Stimulated activated CD4-positive, alpha-beta T cell treated with anti-CD3 and anti-CD28 coated beads, Interleukin-1b, Interleukin-23, amount 100 ng/mL, for 48 hours (primary cell): ENCODE measurements at regions not wholly inside any gene's neighbourhood (a gene's known extent, or its start where the extent isn't known, plus 50 kb on each side); places are given as distances from the start of the nearest gene placed in this dataset.

ENCODE experiments used
- DNase-seq: peaks from one replicate; pipeline ENCODE4 v3.0.0-alpha.2; 2020

DNA sequence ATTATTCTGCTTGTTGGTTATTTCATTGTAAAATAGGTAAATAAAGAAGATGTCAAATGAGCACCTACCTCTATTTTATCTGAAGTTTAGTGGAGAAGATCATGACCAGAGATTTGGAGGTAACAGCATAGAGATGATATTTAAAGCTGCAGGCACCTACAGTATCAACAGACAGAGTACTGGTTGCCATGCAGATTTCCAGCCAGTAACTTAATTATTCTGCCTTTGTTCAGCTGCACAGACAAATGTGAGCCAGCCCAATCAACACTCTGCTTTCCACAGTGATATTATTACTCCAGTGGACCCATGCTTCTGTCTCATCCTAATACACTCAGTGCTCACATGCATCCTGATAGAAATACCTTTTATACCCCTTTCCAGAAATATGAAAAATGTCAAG lies 348.5 kb upstream of the RGS6 start:
- DNase-seq: no peak

DNA sequence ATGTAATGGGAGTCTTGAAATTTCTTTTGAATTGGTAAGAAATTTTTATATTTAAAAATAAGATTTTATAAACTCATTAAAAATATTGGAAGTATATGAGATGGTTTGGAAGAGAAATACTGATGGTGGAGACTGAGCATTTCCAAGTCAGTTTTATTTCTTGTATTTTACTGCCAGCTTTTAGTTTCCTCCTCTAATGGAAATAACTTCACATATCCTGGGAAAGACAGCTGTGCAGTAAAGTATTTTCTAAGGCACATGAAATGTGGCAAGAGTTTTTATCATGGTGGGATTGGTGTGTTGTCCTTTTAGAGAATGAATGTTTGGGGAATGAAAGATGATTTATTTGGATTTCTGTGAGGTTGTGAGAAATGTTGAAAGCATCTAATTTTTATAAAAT lies 346.9 kb upstream of the RGS6 start:
- no peak for DNase-seq

DNA sequence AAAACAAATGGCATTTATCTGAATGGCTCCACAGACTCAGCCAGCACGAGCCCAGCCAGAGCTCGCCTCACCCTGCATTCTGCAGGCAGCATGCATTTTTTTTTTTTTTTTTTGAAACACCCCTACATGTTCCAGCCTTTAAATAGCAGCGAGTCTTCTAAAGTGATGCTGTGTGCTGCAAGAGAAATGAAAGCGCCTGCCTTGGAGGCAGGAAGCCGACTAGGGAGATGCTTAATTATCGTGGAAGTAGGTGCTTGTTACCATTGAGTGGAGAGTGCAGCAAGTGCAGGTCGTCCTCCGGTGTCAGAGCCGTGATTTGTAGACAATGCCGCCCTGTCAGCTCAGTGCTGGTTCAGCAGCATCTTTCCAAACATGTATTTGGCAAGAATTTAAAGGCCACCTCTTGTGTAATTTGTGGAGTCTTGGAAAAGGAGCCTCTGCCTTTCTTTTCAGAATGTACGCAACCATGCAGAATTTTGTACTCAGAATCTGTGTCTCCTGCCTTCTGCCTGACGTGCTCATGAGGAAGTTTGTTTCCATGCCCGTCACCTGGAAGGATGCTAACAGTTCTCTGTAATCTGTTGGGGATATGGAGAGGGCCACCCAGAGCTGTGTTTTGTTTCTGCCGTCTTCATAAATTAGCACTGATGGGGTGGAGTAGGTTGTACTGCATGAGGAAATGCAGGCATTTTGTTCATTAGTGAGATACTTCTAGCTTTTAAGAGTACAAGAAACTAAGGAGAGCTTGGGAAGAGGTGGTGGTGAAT lies 345.9 kb upstream of the RGS6 start:
- DNase-seq: no peak

DNA sequence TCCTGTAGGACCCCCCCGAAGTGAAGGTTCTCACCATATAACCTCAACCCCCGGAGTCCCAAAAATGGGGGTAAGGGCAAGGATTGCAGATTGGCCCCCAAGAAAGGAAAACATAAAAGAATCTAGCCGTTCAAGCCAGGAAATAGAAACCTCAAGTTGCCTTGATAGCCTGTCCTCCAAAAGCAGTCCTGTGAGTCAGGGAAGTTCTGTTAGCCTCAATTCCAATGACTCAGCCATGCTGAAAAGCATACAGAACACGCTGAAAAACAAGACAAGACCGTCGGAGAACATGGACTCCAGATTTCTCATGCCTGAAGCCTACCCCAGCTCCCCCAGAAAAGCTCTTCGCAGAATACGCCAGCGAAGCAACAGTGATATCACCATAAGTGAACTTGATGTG lies 344.2 kb upstream of the RGS6 start:
- no peak for DNase-seq

DNA sequence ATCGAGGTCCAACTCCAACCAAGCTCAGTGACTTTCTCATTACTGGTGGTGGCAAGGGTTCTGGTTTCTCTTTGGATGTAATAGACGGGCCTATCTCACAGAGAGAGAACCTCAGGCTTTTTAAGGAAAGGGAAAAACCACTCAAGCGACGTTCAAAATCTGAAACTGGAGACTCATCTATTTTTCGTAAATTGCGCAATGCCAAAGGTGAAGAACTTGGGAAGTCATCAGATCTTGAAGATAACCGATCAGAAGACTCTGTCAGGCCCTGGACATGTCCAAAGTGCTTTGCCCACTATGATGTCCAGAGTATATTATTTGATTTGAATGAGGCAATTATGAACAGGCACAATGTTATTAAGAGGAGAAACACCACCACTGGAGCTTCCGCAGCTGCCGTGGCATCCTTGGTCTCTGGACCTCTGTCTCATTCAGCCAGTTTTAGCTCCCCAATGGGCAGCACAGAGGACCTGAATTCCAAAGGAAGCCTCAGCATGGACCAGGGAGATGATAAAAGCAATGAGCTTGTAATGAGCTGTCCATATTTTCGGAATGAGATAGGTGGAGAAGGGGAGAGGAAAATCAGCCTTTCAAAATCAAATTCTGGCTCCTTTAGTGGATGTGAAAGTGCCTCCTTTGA lies 343.5 kb upstream of the RGS6 start:
- DNase-seq: no peak

DNA sequence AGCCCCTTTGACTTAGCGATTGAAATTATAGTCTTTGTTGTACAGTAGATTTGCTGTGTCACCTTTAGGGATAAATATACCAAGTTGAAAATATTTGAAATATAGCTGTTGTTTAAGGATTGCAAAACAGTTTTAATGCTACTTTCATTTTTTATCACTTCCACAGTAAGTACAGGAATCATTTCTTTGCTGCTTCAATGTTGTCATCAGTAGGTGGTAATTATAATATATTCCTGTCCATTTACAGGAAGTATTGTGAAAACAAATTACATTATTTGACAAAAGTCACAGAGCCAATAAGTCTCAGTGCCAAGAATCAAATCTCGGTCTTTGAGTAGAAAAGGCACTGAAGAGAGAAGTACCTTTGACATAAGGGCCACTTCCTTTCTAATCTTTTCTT lies 342.6 kb upstream of the RGS6 start:
- no peak for DNase-seq

DNA sequence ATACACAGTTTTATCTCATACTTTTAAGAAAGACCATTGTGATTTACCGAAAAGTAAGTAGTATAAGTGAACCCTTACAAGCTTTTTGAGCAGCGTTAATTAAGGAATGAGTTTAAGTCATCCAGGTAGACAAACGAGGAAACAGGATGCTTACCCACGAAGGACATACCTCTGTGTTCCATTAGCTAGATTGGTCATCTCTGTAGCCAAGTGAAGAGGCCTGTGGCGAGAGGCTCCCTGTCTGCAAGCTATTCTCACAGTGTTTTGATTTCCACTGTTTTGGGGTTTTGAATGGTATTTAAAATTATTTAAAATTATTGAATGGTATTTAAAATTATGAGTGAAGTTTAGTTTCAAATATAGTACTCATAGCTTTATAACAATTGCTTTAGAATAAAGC lies 342.1 kb upstream of the RGS6 start:
- no peak for DNase-seq

DNA sequence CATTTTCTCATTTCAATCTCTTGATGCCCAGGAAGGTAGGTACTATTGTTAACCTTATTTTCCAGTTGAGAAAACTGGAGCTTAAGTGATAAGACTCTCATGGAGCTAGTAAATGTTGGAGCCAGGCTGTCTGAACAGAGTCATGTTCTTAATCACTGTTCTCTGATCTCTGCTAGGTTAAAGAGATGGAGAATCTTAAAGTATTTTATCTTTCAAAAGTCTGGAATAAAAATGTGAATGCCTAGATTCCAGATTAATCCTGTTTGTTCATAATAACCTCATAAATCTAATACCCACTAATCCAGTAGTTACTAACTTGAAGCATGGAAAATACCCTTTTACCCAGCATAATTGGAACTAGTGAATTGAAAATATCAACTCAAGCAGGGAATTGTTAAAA lies 341.0 kb upstream of the RGS6 start:
- no peak for DNase-seq

DNA sequence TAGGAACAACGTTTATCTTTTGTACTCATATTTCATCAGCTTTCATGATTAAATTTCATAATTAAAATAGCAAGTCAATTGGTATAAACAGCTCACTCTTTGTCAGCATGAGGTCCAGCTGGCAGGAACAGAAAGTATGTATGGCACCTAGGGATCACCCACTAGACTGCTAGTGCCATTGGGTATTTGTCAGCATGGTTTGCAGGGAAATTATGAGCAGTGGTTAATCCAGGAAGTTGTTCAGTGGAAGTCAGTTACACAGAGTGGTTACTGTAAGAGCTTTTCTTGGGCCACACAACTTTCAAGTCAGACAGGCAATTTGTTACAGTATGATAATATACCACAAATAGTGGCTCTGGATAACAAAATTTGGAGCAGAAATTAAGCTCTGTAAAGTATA lies 340.3 kb upstream of the RGS6 start:
- peak; percentile 16 for DNase-seq

DNA sequence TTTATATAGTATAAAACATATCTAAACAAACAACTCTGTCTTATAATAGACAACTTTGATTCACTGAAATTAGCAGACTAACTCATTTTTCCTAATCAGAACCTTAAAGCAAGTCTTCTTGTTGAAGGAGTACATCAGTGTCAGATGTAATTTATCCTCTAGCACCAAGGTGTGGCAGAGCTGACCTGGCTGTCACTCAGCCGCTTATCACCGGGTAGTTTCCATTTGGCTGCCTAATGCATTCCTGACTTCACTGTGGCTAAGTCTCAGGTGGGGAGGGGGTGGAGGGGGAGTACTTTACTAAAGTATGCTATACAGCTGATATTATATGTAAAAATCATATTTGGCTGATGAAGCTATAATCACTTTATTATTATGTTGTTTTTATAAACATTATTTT lies 339.9 kb upstream of the RGS6 start:
- DNase-seq: no peak

DNA sequence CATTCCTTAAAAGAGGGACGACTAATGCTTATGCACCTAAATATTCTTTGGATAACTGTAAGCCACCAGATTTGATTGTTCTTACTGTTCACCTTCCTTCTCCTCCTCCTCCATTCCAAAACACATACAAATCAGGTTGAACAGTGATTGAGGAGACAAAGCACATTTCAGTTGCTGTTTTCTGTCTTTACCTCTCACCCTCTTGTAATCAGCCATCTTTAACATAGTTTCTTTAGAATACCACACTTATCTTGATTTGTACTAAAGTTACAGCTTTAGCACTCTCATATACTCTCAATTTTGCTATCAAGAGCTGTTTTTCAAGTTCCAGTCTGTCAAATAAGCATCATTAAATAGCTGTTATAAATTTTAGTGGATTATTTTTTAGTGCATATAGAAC lies 338.3 kb upstream of the RGS6 start:
- DNase-seq: no peak

DNA sequence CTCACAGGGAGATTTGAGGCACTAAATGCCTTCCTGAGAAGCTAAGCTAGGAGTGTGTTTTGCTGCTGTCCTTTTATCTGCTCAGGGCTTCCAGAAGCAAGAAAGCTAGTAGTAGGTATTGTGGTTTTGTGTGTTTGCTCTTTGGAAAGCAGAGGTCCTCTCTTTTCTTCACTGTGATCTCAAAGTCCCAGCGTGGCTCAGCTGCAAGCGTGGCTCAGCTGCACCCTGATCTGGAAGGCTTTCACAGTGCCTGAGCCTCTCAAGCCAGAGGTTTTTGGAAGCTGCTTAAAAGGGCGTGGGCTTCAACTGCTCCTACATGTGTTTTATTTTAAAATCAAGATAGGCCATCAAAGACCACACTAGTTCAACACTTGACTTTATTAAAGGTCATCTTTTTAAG lies 337.4 kb upstream of the RGS6 start:
- peak; percentile 9 for DNase-seq

DNA sequence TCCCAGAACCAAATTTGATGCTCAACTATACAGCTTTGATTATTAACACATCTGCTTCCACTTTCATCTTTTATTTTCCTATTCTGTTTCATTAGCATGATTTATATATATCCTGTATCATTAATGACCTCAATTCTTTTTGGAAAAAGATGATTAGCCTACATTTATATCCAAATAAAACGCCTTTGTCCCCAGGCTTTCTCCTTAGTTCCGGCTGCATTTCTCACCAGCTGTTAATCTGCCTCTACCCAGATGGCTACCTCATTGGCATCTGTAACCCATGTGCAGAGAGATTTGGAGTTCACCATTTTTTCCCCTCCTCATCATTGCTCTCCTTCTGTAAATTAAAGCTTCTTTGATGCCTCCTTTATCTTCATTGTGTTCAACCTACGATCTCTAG lies 336.8 kb upstream of the RGS6 start:
- DNase-seq: no peak

DNA sequence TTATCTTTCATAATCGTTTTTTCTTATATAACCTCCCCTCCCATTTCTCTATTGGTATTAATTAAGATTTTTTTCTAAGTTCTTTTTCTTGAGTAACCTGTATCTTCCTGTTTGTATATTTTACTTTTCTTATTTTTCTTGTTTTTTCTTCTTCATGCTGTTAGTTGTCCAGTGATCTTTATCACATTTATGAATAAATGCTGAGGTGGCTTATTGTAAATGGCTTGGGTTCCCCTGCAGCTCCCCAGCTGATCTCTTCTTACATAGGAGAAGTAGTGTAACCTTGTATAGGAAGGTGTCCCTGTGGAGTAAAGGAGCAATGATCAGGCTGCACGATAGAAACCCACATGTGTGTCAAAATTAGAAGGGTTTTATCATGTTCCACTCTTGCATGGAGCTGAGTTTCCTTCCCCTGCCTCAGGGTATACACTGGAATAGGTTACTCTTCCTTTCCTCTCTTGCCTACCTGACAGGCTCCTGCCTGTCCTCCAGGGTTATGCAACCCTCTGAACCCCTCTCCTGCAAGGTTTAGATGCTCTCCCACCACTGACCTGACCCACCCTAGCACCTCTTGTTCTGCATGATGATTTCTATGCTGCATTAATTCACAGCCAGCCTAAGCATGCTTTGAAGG lies 334.8 kb upstream of the RGS6 start:
- DNase-seq: no peak

DNA sequence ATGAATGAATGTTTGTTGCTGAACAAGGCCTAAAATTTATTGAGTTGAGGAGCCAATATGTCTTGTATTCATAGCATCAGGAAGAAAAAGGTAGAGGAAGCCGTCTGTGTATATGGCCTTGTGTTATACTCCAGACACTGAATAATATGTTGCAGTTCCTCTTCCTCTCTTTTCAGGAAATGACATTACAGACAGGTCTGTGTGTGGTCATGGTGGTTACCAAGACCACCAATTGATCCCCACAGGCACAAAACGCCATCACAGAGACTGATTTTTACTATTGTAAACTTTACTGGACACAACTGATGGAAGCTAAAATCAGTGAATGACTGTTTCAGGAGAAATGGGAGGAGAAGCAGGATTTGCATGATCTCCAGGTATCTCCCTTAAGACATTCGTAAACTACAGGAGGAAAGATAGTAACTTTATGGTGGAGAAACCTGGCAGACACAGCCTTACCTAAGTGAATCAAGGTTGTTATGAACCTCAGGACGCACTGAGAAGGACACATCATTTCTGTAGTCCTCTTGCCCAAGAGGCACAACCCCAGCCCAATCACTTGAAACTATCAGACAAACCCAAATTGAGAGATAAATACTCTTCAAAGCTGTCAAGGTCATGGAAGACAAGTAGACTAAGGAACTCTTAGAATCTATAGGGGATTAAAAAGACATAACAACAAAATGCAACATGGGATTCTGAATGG lies 334.1 kb upstream of the RGS6 start:
- DNase-seq: no peak

DNA sequence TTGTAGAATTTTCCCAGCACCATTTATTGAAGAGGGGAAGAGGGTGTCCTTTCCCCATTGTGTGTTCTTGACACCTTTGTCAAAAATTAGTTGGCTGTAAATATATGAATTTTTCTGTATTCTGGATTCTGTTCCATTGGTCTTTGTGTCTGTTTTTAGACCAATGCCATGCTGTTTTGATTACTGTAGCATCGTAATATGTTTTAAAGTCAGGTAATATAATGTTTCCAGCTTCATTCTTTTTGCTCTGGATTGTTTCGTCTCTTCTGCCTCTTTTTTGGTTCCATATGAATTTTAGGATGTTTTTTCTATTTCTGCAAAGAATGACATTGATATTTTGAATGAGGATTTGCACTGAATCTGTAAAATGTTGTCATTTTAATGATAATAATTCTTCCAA lies 331.9 kb upstream of the RGS6 start:
- DNase-seq: no peak

DNA sequence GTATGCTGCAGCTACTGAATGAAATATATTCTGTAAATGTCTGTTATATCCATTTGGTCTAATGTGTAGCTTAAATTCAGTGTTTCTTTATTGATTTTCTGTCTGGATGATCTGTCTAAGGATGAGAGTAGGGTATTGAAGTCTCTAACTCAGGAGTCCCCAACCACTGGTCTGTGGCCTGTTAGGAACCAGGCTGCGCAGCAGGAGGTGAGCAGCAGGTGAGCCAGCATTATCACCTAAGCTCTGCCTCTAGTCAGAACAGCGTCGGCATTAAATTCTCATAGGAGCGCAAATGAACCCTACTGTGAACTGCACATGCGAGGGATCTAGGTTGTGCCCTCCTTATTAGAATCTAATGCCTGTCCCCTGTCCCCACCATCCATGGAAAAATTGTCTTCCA lies 329.7 kb upstream of the RGS6 start:
- DNase-seq: no peak

DNA sequence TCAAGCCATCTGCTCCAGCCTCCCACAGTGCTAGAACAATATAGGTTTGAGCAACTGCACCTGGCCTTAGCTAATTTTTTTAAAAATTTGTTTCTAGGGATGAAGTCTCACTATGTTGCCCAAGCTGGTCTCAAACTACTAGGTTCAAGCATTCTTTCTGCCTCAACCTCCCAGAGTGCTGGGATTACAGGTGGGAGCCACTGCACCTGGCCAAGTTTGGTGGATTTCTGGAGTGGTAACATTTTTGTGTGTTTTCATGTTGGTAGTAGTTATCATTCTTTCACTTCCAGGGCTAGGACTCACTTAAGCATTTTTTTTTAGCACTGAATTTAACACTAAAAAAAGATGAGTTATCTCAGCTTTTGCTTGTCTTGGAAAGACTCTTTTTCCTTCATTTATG lies 328.0 kb upstream of the RGS6 start:
- DNase-seq: no peak

DNA sequence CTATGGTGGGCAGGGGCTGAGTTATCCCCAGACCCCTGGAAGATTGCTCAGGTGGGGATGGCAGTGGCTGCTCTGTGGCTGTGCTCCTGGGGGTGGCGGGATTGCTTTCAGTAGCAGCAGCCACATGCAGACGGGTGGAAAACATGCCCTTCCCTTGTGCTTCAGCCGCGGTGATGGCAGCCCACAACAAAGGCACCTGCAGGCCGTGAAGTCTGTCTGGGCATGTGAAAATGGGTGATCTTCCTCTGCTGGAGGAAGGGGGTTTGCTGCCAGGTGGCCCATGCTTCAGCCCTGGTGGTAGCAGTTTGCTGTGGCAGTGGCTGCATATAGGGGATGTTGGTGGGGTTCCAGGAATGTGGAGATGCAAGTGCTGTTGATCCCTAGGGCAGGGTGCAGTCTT lies 326.2 kb upstream of the RGS6 start:
- no peak for DNase-seq

DNA sequence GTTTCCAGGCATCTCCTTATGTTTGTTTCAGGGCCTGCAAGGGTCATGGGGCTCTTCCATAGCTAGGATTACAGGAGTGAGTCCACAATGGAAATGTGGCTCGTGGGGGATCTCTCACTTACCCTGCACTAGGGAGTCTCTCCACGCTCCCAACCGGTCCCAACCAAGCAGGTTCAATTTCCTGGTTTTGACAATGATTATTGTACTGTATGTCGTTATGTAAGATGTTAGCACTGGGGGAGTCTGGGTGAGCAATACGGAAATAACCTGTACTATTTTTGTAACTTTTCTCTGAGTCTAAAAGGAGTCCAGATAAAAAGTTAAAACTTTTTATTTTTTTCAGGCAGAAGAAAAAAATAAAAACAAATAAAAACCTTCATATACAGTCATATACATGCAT lies 325.7 kb upstream of the RGS6 start:
- DNase-seq: no peak

DNA sequence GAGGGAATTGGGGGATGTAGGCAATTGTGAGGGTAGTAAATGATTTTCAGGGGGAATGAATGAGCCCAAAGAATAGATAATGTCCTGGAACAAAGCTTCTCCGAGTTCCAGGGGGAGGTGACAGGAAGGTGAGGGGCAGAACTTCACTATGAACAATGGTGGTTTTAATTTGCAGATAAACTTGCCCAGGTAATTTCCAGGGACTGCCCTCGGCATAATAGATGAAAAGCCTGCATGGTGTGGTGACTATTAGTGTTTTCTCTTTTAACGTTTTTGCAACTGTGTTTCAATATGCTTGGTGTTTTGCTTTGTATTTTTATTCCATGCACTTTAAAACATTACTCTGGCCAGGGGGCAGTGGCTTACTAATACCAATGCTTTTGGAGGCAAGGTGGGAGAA lies 325.2 kb upstream of the RGS6 start:
- DNase-seq: no peak

DNA sequence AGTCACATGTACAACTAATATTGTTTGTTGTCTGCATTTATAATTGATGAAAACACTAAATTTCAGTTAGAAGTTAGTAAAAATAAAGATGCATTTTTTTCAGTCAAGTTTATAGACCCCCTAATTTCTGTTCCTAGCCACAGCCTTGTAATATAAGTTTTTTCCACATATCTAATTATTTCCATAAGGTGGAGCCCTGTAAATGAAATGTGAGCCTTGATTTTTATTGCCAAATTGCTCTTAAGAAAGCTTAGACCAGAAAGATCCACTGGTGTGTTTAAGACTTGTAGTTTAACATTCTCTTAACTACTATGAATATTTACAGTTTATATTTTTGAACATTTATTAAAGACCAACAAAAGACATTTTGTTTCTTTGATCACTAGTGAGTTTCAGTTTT lies 322.1 kb upstream of the RGS6 start:
- no peak for DNase-seq

DNA sequence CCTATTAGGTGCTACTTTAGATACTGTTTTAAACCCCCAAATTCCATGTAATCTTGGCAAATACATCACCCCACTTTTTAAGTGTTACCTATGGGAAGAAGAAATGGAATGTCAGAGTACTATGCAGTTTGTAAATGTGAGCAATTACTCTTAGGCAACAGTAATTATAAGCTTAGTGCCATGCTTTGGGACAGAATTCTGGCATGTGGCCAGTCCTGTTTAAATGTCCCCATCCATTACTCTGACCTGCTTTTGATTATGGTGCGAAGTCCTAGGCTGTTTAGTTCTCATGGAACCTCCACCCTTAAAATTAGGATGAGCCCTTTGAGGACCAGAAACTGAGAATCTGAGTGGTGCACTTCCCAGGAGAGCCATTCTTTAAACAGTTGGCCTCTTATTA lies 321.4 kb upstream of the RGS6 start:
- DNase-seq: no peak

DNA sequence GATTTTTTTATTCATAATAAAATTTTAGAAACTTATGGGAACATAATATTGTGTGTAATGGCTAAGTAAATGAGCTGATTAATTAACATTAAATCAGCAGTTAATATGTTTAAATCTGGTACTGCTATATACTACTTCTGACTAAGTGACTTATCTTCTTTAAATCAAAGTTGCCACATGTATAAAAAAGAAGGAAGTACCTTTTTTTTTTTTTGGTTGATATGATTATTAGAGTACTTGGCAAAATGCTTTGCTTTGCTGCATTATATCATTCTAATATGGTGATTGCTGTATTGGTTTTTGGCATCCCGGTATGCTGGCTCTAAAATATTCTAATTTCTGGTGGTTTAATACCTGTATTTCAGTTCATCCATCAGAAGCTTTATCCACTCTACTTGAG lies 319.1 kb upstream of the RGS6 start:
- no peak for DNase-seq
